Mucosa of gallbladder (tissue), 1 donor: ENCODE measurements at regions not wholly inside any gene's neighbourhood (a gene's known extent, or its start where the extent isn't known, plus 50 kb on each side); places are given as distances from the start of the nearest gene placed in this dataset.

Experiments
- DNase-seq: peaks from one replicate; pipeline ENCODE4 v3.0.0-alpha.2; 2020; ENCODE audit warnings: low spot score
- donor health status: DM: no; HTN: no; CAD: no.

DNA sequence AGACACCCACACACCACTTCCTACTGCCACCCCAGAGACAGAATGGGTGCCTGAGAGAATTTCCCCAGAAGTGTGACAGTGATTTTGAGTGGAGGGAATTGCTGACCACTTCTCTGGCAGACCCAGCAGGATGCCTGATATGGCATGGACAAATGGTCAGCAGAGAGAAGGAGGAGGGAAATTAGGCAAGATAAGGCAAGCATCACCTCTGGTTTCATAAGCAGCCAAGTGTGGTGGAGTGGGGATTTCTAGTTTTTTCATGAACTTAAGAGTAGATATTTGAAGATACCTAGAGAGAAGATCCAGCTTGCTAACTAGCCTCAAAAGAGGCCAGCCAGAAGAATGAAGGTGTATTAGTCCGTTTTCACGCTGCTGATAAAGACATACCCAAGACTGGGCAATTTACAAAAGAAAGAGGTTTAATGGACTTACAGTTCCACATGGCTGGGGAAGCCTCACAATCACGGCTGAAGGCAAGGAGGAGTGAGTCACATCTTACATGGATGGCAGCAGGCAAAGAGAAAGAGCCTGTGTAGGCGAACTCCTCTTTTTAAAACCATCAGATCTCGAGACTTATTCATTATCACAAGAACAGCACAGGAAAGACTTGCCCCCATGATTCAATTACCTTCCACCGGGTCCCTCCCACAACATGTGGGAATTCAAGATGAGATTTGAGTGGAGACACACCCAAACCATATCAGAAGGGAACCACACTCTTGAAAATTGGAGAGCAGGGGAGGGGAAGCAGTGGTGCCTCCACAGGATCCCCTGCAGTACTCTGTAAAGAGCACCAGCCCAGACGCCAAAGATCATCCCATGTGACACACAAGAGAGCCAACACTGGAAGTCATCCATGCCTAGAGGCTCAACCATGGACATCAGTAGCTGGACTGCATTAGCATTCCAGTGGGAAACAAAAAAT is 64.2 kb downstream of the RBM43 start:
- no peak for DNase-seq

DNA sequence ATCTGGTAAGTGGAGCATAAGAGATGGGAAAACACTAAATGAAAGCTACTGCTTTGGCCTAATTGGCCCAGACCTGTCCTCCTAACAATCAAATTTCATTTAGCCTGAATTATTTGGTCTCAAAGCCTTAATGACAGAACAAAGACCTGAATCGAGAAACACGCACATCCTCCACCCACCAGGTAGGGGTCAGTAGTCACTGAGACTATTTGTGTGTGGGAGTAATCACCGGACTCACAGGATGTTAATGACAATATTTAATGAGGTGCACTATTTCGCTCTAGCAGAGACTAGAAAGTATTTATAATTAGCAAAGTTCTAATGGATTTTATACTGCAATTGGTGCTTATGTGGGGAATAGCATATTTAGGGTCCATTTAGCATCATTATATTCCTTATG is 68.1 kb downstream of the RBM43 start:
- DNase-seq, result no peak

- no peak for DNase-seq
Measured at GRCh38 chr2:151192681-151193080, 69.0 kb downstream of the RBM43 start.

DNA sequence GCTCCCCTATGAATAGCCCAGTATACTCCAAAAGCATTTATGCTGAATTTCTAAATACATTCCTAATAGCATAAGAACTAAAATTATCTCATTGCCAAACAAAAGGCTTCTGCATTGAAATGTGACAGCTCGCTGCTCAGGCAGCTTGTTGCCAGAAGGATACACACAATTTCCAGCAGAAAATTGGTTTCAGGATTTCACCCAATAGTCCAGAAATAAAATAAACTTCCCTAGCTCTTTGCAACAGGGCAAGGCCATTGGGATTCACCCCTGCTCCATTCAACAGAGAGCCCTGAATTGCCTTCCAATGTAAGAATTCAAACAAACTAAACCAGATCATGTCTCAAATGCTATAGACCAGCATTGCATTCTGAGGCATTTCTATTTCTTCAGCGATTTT is 70.7 kb downstream of the RBM43 start:
- DNase-seq, result no peak

- no peak for DNase-seq
Measured at GRCh38 chr2:151189125-151189524, 72.5 kb downstream of the RBM43 start.

GRCh38 chr2:151186011-151186410 is 75.7 kb downstream of the RBM43 start:
- no peak for DNase-seq

GRCh38 chr2:151182899-151183809 is 78.5 kb downstream of the RBM43 start:
- DNase-seq, result no peak

DNA sequence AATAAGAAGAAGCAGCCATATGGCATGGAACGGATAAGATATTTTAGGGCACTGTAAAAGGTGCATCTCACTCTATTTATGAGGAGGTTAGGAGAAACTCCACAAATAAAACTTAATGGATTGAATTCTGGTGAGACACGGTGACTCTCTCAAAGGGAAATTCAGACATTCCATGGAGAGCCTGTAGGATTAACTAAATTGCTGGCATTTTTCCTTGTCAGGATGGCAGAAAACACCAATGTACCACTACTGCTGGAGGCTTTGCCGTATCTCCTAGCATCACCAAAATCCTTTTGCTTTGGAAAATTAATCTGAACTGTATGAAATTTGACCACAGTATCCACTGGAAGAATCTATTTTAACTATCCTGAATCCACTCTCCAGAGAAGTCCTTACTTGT is 79.3 kb downstream of the RBM43 start:
- no peak for DNase-seq

DNA sequence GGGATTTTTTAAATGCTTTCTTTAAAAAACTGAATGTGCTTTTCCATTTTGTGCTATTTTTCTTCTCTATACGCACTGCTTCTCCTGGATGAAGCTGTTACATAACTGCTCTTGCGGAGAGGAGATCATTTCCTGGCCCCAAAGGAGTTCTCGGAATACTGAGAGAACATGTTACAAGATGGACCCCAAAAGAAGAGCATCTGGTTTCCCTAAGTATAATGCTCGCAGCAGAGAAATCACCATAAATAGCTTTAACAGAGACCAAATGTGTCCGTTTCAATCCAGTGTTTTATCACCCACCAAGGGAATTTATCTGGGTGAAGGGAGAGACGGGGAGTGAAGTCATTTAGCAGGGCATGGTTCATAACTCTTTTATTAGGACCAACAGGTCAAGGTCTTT is 80.1 kb downstream of the RBM43 start:
- DNase-seq, result no peak

- no peak for DNase-seq
Measured at GRCh38 chr2:151180123-151180522, 81.5 kb downstream of the RBM43 start.

GRCh38 chr2:151178207-151178606 is 83.5 kb downstream of the RBM43 start:
- DNase-seq, result no peak

DNA sequence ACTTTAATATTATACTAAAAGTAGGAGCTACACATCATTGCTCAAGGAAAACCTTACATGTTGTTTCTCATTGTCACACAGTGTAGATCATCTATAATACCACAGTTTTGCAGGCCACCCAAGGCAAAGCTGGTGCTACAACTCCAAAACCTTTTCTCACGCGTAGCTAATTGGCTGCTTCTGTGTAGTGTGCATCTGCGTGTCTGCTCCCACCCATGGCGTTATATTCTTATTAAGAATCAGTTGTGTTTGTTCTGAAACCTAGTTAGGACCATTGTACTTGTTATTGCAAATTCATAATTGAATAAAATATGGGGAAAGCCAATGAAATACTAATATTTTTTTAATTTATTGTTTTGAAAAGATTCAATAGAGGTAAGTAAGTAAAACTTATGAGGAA is 83.9 kb downstream of the RBM43 start:
- DNase-seq, result no peak

DNA sequence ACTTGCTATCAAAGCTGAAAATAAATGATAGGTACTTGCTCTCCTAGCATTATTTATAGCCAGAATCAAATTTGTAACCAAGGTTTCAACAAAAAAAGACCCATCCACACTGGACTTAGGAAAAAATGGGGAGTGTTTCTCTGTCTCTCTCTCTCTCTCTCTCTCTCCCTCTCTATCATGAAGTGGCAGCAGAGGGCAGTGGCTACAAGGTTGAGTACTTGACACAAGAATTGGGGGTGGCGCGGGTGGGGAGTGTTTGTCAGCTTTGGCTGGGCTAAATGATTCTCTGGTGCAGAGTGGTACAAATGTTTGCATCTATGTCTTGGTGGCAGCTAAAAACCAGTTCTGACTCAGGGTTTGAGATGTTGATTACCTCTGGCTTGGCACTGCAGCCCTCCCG is 85.0 kb downstream of the RBM43 start:
- no peak for DNase-seq

DNA sequence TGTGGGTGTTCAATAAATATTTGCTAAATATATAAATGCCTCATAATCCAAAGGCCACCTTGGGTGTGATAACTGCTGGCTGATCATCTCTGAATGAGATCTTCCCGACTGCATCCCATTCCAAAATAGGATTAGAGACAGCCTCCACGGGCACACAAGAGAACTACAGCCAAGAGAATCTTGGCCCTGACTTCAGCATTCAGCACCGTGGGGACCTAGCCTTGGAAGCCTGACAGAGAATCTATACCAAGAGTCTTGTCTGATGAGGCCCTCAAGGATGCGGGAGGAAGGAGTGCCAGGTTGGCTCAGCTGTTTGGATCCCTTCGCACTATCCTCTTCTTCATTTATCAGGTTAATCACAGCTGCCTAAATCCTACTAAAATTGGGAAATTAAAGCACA is 85.8 kb downstream of the RBM43 start:
- no peak for DNase-seq

DNA sequence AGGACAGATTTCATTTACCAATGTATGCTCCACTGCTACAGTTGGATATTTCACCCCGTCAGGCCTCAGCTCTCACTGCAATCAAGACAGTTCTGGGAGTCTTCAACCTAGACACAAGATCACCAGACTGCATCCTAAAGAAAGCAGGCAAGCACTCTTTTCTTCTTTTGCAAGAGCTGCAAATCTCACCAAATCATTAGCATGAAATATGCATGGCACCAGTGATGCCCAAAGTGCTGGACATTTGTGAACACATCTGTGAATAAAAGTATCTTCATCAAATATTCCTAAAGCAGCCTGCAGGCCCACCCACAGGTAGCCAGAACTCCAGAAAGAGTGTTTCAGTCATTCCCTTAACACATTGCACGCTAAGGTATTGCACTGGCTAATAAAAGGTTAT is 87.5 kb downstream of the RBM43 start:
- DNase-seq, result no peak

- DNase-seq, result no peak
Measured at GRCh38 chr2:151171186-151171585, 90.5 kb downstream of the RBM43 start.

GRCh38 chr2:151166410-151166809 is 95.3 kb downstream of the RBM43 start:
- no peak for DNase-seq

GRCh38 chr2:151165105-151165684 is 96.5 kb downstream of the RBM43 start:
- no peak for DNase-seq

DNA sequence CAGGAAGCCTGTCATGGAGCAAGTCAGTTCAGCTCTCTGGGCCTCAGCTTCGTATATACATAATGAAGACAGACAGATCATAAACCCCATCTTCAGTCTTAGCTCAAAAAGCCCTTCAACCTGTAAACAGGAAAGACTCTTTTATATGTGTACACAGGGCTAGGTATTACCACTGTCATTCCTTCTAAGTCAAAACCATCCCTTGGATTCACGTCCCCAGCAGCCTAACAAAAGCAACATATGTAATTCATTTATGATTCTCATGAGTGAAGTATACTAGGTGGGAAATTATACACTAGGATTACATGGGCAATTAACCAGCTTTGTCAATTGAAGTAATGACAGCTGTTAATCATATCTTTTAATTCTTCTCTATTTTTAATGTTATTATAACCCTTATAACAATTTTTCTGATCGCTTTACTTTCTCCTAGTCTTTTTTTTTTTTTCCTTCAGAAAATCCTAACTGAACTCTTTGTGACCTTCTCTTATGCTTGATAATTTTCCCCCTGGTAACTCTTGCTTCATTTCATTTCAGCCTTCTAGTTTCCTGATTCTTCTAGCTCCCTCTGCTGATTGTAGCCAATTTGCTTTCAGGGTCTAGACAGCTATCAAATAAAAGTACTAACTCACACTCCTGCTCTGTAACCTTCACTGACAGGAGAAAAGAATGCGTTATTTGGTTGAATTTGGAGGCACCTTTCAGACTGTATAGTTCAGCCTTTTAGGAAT is 99.7 kb downstream of the RBM43 start:
- no peak for DNase-seq

- DNase-seq, result no peak
Measured at GRCh38 chr2:151159109-151159662, 102.5 kb downstream of the RBM43 start.

GRCh38 chr2:151157000-151157735 is 104.5 kb downstream of the RBM43 start:
- no peak for DNase-seq
